GM12865 (cell line): ENCODE measurements at regions not wholly inside any gene's neighbourhood (a gene's known extent, or its start where the extent isn't known, plus 50 kb on each side); places are given as distances from the start of the nearest gene placed in this dataset.

ENCODE experiments used
- DNase-seq: peaks from one replicate; pipeline ENCODE4 v3.0.0; 2010; ENCODE audit warnings: low read depth
- H3K4me3 ChIP-seq: 2 replicates; pipeline ENCODE4 v1.5.1; 2011; ENCODE audit warnings: mild to moderate bottlenecking, low read depth, low read length, control low read depth
- CTCF ChIP-seq: IDR thresholded peaks from 2 replicates; pipeline ENCODE4 v1.5.1; 2011; ENCODE audit warnings: low read length, control low read depth, low read depth, inconsistent platforms; ENCODE audit not compliant: insufficient read depth; ENCODE audit errors: missing control alignments

- no peak overlapping the region for H3K4me3 ChIP-seq
- no peak for DNase-seq
These were observed 752.8 kb downstream of the CBLN4 start for GRCh38 chr20:55252521-55252920.

GRCh38 chr20:55251170-55251569 is 754.1 kb downstream of the CBLN4 start:
- no peak for TF ChIP-seq CTCF
- H3K4me3 ChIP-seq = no peak overlapping the region
- no peak for DNase-seq

More at GRCh38 chr20:55252521-55252920, 752.8 kb downstream of the CBLN4 start:
- TF ChIP-seq CTCF = no peak

GRCh38 chr20:55242853-55243252 is 762.5 kb downstream of the CBLN4 start:
- TF ChIP-seq CTCF = no peak
- no peak for DNase-seq
- no peak overlapping the region for H3K4me3 ChIP-seq

- no peak for TF ChIP-seq CTCF
- DNase-seq = no peak
- H3K4me3 ChIP-seq = no peak overlapping the region
These were observed 763.9 kb downstream of the DOK5 start for GRCh38 chr20:55239269-55239668.

- no peak for DNase-seq
- TF ChIP-seq CTCF = no peak
- no peak overlapping the region for H3K4me3 ChIP-seq
These were observed 757.3 kb downstream of the DOK5 start for GRCh38 chr20:55232647-55233046.

GRCh38 chr20:55229451-55229850 is 754.1 kb downstream of the DOK5 start:
- no peak for TF ChIP-seq CTCF
- H3K4me3 ChIP-seq = no peak overlapping the region
- DNase-seq = no peak

- no peak overlapping the region for H3K4me3 ChIP-seq
- no peak for DNase-seq
- TF ChIP-seq CTCF = no peak
These were observed 741.3 kb downstream of the DOK5 start for GRCh38 chr20:55216525-55217242.
